Neural progenitor cell (in vitro differentiated cells): ENCODE measurements at regions not wholly inside any gene's neighbourhood (a gene's known extent, or its start where the extent isn't known, plus 50 kb on each side); places are given as distances from the start of the nearest gene placed in this dataset.

Experiments used
- EZH2phosphoT487 ChIP-seq: fragments of 200-600 bp; sonication (generic); IDR thresholded peaks from 2 replicates; pipeline ENCODE4 v1.6.1; 2017; ENCODE audit warnings: antibody characterized with exemption
- TF ChIP-seq, protein P1 (sequence below): fragments of 200-600 bp; sonication (generic); IDR thresholded peaks from 2 replicates; pipeline ENCODE4 v1.5.1; 2017; ENCODE audit warnings: antibody characterized with exemption, mild to moderate bottlenecking

GRCh38 chr1:60229821-60230220 lies 156.3 kb upstream of the C1orf87 start:
- TF ChIP-seq, protein P1, sequence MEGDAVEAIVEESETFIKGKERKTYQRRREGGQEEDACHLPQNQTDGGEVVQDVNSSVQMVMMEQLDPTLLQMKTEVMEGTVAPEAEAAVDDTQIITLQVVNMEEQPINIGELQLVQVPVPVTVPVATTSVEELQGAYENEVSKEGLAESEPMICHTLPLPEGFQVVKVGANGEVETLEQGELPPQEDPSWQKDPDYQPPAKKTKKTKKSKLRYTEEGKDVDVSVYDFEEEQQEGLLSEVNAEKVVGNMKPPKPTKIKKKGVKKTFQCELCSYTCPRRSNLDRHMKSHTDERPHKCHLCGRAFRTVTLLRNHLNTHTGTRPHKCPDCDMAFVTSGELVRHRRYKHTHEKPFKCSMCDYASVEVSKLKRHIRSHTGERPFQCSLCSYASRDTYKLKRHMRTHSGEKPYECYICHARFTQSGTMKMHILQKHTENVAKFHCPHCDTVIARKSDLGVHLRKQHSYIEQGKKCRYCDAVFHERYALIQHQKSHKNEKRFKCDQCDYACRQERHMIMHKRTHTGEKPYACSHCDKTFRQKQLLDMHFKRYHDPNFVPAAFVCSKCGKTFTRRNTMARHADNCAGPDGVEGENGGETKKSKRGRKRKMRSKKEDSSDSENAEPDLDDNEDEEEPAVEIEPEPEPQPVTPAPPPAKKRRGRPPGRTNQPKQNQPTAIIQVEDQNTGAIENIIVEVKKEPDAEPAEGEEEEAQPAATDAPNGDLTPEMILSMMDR, result no peak
- no peak for TF ChIP-seq EZH2phosphoT487
